Adrenal gland (tissue), 5 donors: ENCODE measurements at regions not wholly inside any gene's neighbourhood (a gene's known extent, or its start where the extent isn't known, plus 50 kb on each side); places are given as distances from the start of the nearest gene placed in this dataset.
"Not testable (repeated sequence)": the region's sequence is repeated elsewhere in the genome, so short reads cannot be mapped to it uniquely, and the experiment has no call there.

Source experiments
- CTCF ChIP-seq, 6 experiments: fragments of 450-650 bp in 4 of 6; fragments of 200-600 bp in 2 of 6; sonication (generic) in 1 of 6; IDR thresholded peaks; 1 replicate in 5 of 6; 2 replicates in 1 of 6; pipeline versions ENCODE4 v1.5.1 to v1.8.0; 2016 to 2021; ENCODE audit warnings: antibody characterized with exemption in 6 of 6, mild to moderate bottlenecking in 2 of 6, moderate library complexity in 1 of 6
- POLR2A ChIP-seq, 2 donors: fragments of 450-650 bp; IDR thresholded peaks; one replicate each; pipeline ENCODE4 v1.6.1; 2017; ENCODE audit warnings: antibody characterized with exemption in 2 of 2, mild to moderate bottlenecking in 2 of 2, moderate library complexity in 1 of 2
- donor health status: DM: no; HTN: no; CAD: no.

- not testable (repeated sequence) for TF ChIP-seq POLR2A, CTCF (IDR thresholded peaks at IDR 0.05)
Measured at GRCh38 chr20:29604163-29604562, 1653.3 kb upstream of the DEFB115 start.
